Heart left ventricle (tissue), 13 donors: ENCODE measurements at regions not wholly inside any gene's neighbourhood (a gene's known extent, or its start where the extent isn't known, plus 50 kb on each side); places are given as distances from the start of the nearest gene placed in this dataset.

Source experiments
- CTCF ChIP-seq, 12 donors: fragments of 200-600 bp; sonication (generic) in 4 of 12; IDR thresholded peaks; one replicate each; pipeline versions ENCODE4 v1.5.0 to v1.8.0; 2018 to 2022; ENCODE audit warnings: antibody characterized with exemption in 12 of 12, mild to moderate bottlenecking in 5 of 12
- POLR2A ChIP-seq, 2 donors: fragments of 450-650 bp; IDR thresholded peaks; one replicate each; pipeline ENCODE4 v1.6.1; 2017; ENCODE audit warnings: antibody characterized with exemption in 2 of 2, mild to moderate bottlenecking in 2 of 2, moderate library complexity in 2 of 2
- donor health status: ischemic (EF 13 %, LVEDD 7.1; RV severe dilation, severe dysfunction).
- donor health status: DM: no; HTN: yes; CAD: no.
- donor health status: DM: no; HTN: no; CAD: no.
- donor health status: ischemic (EF 25% LVEDD 6.9; RV normal size, moderate dysfunction).
- donor health status: ischemic (EF 25% LVEDD 5.7; RV mildly dilated, moderate dysfunction).
- donor health status: ischemic (EF 35%, LVEDD 5.7; RV mildly dilated, moderate dysfunction).
- donor health status: nonischemic (EF 11% LVEDD 7.7; RV severe dilation, severe dysfunction).
- donor health status: DM: yes; HTN: yes; CAD: no.
- donor health status: PGD.
- donor health status: ischemic (EF 29% LVEDD 5.4; RV normal size, mild dysfunction).
- donor health status: nonischemic (EF 23%, LVEDD 6.1; RV moderate dilation, normal function).

- TF ChIP-seq CTCF (IDR thresholded peaks at IDR 0.05), result no peak
- no peak for TF ChIP-seq POLR2A (IDR thresholded peaks at IDR 0.05)
Observed at GRCh38 chr2:126788652-126789051, 110.0 kb upstream of the TEX51 start.
